ENCODE measurements at regions not wholly inside any gene's neighbourhood (a gene's known extent, or its start where the extent isn't known, plus 50 kb on each side); places are given as distances from the start of the nearest gene placed in this dataset.

GRCh38 chr18:38330573-38330972 is 765.0 kb upstream of the CELF4 start:
- ChIA-PET POLR2A (no interaction called here), CTCF (no interaction called here)
- no peaks in the 10 kb centered on the region for H4K20me1 ChIP-seq (replicated peaks; ENCODE audit: control insufficient read depth, extremely low read depth, insufficient read depth, low read length)
- FAIRE-seq (no peak), DNase-seq (ENCODE audit: low read depth, low spot score) (no peak)
- no peak overlapping the region for H3K4me2 ChIP-seq (ENCODE audit: insufficient read depth, low read length)
- no peak overlapping the region for H3K4me3 ChIP-seq (replicated peaks in 1 of 3; ENCODE audit: insufficient read depth in 1 of 3, low read depth in 1 of 3, low read length in 3 of 3)
- H3K36me3 ChIP-seq (ENCODE audit: control insufficient read depth in 2 of 2, extremely low read depth in 1 of 2, insufficient read depth in 2 of 2, low read length in 2 of 2), result no peaks in the 10 kb centered on the region
- no peaks in the 10 kb centered on the region for H3K27me3 ChIP-seq (ENCODE audit: control insufficient read depth in 2 of 2, insufficient read depth in 2 of 2, low read length in 2 of 2)
- BruUV-seq (replicated peaks), result no TSS peak
- no peaks in the 10 kb centered on the region for H3K79me2 ChIP-seq (ENCODE audit: control insufficient read depth, insufficient read depth, low read length)
- no peak for TF ChIP-seq MAX (IDR thresholded peaks at IDR 0.05; ENCODE audit: insufficient read depth, insufficient read length)
- no peak for TF ChIP-seq POLR2AphosphoS5 (IDR thresholded peaks at IDR 0.05; ENCODE audit: insufficient read depth, low read depth, low read length)
- TF ChIP-seq EZH2 (IDR thresholded peaks at IDR 0.05; ENCODE audit: borderline replicate concordance, low read depth, low read length, severe bottlenecking), result no peak
- TF ChIP-seq MYC (IDR thresholded peaks at IDR 0.05; ENCODE audit: low read depth, low read length), result no peak
- TF ChIP-seq JUN (IDR thresholded peaks at IDR 0.05; ENCODE audit: borderline replicate concordance, insufficient read depth, insufficient read length, low read depth), result no peak
- TF ChIP-seq FOS (IDR thresholded peaks at IDR 0.05; ENCODE audit: borderline replicate concordance, insufficient read depth, low read length), result no peak
- TF ChIP-seq CTCF (IDR thresholded peaks at IDR 0.05; ENCODE audit: extremely low read depth in 1 of 2, insufficient read depth in 1 of 2, low read depth in 1 of 2, low read length in 2 of 2), result no peak
- no peak for TF ChIP-seq POLR2A (IDR thresholded peaks at IDR 0.05; ENCODE audit: low read depth, low read length)
- TF ChIP-seq GATA2 (IDR thresholded peaks at IDR 0.05; ENCODE audit: insufficient read depth, insufficient read length, low read depth, low read length), result no peak
- no peak overlapping the region for H3K27ac ChIP-seq (ENCODE audit: insufficient read depth, low read depth, low read length)
- no peak overlapping the region for H2AFZ ChIP-seq (ENCODE audit: low read depth, low read length)
- H3K4me1 ChIP-seq (ENCODE audit: control insufficient read depth, extremely low read depth, insufficient read depth, low read length), result no peaks in the 10 kb centered on the region
- dilution Hi-C loops (cut with MboI; ENCODE audit: extremely low pct_ligation_motif_present, low sequenced_read_pairs) (no loop called here), intact Hi-C loops (cut with micrococcal nuclease) (no loop called here)
- H3K9ac ChIP-seq (replicated peaks; ENCODE audit: extremely low read depth, insufficient read depth, low read length), result no peak overlapping the region
- no peaks in the 10 kb centered on the region for H3K9me1 ChIP-seq (replicated peaks; ENCODE audit: control insufficient read depth, extremely low read depth, insufficient read depth, low read length)
- no peaks in the 10 kb centered on the region for H3K9me3 ChIP-seq (replicated peaks; ENCODE audit: control insufficient read depth, insufficient read depth, low read length)

Measured in endothelial cell of umbilical vein (primary cell).